ENCODE measurements at regions not wholly inside any gene's neighbourhood (a gene's known extent, or its start where the extent isn't known, plus 50 kb on each side); places are given as distances from the start of the nearest gene placed in this dataset.

- DNase-seq (ENCODE audit: low read depth) = peak; percentile 93
These were observed 770.4 kb downstream of the TNS3 start for GRCh38 chr7:46811529-46811928.

- no peak for DNase-seq (ENCODE audit: low read depth)
These were observed 770.9 kb downstream of the TNS3 start for GRCh38 chr7:46810986-46811385.

- DNase-seq (ENCODE audit: low read depth) = no peak
These were observed 772.0 kb downstream of the TNS3 start for GRCh38 chr7:46809886-46810285.

DNA sequence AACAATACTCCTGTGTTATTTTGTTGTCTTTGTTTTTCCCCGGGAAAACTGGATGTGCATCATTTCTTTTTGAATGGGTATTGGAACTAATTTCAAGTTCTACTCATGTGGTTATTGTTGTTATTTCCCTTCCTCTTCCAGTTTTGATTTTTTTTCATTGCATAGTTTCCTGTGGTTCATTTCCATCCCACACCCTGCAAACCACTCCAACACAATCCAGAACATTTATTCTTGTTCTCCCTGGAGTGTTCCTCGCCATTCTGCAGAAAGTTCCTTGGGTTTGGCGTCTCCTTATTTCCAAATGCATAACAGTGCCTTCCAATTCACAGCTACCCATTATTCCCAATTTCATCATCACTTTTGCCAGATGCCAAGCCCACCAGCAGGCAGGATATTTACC, 775.1 kb downstream of the TNS3 start:
- no peak for DNase-seq (ENCODE audit: low read depth)

- DNase-seq (ENCODE audit: low read depth) = no peak
These were observed 779.4 kb downstream of the TNS3 start for GRCh38 chr7:46802479-46802878.

GRCh38 chr7:46791188-46791587, 790.7 kb downstream of the TNS3 start:
- peak; percentile 51 for DNase-seq (ENCODE audit: low read depth)

DNA sequence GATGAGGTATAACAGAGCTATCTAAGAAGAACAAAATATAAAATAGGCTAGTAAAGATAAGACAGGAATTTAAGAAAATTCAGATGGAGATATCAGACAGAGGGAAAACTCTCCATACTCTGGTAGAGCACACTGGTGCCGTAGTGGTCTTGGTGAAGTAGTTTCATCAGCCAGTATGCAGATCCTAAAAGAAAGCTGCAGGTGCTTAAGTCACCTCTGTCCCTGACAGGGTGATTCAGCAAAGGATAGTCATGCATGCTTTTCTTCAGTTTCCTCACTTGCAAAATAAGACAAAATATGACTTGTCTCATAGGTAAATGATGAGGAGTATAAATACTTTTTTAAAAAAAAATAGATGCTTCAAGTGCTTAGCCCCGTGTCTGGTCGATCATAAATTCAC, 794.9 kb downstream of the TNS3 start:
- DNase-seq (ENCODE audit: low read depth) = no peak

- peak; percentile 74 for DNase-seq (ENCODE audit: low read depth)
These were observed 795.5 kb downstream of the TNS3 start for GRCh38 chr7:46786221-46786954.

DNA sequence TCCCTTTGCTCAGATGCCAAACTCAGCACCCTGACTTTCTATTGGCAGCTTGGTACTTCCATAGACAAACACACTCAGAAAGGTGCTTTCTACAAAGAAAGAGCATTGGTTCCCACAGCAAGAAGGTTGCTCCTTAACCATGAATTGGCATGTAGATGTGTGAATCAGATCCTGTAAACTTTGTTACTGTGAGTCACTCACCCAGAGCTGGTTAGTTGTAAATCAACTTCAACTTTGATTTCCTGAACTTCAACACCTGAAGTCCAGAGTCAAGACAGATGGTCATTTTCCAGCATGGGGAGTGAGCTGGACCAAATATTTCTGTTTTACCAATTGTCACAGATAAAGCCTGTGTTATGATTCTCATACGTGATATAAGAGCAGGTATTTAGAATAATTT, 797.2 kb downstream of the TNS3 start:
- peak; percentile 89 for DNase-seq (ENCODE audit: low read depth)

- peak; percentile 10 for DNase-seq (ENCODE audit: low read depth)
These were observed 799.9 kb downstream of the TNS3 start for GRCh38 chr7:46781901-46782439.

DNA sequence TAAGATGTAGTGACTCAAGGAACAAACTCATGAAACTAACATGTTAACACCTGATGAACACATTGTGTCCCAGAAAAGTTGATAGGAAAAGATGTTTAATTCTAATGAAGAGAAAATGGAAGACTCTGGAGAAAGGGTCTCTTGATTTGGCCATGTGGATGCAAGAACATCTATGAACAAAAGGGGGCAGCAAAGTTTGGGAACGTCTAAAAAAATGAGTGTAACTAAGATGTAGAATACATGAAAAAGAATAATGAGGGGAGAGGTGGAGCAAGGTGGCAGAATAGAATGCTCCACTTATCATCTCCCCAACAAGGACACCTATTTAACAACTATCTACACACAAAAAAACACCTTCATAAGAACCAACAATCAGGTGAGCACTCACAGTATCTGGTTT, 805.1 kb downstream of the TNS3 start:
- DNase-seq (ENCODE audit: low read depth) = peak; percentile 58

GRCh38 chr7:46775776-46776175, 806.1 kb downstream of the TNS3 start:
- DNase-seq (ENCODE audit: low read depth) = no peak

- no peak for DNase-seq (ENCODE audit: low read depth)
These were observed 806.9 kb downstream of the TNS3 start for GRCh38 chr7:46775020-46775419.

DNA sequence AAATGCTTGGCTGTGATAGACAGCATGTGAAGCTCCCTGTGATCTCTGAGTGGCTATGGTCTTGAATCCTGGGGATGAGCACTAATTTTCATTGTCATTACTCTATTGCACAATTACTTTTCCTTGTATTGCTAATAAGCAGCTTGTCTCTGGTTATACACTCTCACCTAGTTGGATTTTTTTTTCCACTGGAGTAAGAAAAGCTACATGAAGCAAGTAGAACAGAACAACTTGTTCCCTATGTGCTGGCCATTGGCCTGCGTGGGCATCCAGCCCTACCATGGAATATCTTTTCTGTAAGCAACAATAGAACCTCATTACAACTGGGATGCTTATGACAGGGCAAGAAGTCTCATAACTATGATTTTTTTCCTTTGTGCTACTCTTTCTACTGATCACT, 807.4 kb downstream of the TNS3 start:
- DNase-seq (ENCODE audit: low read depth) = no peak

DNA sequence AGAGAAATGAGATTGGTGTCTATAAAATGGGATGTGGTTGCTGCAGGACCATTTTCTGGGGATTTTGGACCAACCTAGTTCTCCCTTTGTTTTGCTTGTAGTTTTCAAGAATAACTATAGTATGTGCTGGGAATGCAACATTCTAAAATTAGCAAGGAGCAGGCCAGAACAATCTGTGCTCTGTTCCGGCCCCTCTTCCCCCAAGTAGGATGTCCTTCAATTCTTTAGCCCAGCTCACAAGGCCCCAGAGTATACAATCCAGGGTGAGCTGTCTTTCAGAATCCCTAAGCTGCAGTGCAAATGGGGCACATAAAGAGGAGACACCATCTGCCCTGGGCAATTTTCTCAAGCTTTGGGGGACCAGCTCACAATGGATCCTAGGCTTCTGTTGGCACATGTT, 809.1 kb downstream of the TNS3 start:
- DNase-seq (ENCODE audit: low read depth) = no peak

GRCh38 chr7:46767071-46767470, 814.8 kb downstream of the TNS3 start:
- no peak for DNase-seq (ENCODE audit: low read depth)

- DNase-seq (ENCODE audit: low read depth) = peak; percentile 99
These were observed 817.6 kb downstream of the TNS3 start for GRCh38 chr7:46764100-46764936.

DNA sequence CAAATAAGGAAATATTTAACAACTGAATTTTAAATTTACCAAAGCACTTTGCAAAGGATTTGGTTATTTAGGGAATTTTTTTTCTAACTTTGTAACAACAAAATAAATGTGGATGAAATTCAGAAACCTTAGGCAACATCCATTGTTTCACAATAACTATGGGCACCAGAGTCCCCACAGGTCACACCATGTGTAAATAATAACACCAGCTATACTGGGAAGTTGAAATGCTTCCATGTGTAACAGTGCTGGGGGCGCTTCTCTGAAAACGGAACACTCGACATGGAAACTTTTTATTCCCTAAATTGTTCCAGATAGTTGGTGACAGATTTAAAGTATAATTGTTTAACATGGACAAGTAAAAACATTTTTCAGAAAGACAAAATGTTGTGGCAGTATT, 818.6 kb downstream of the TNS3 start:
- DNase-seq (ENCODE audit: low read depth) = no peak

GRCh38 chr7:46759711-46760480, 822.0 kb downstream of the TNS3 start:
- peak; percentile 60 for DNase-seq (ENCODE audit: low read depth)

DNA sequence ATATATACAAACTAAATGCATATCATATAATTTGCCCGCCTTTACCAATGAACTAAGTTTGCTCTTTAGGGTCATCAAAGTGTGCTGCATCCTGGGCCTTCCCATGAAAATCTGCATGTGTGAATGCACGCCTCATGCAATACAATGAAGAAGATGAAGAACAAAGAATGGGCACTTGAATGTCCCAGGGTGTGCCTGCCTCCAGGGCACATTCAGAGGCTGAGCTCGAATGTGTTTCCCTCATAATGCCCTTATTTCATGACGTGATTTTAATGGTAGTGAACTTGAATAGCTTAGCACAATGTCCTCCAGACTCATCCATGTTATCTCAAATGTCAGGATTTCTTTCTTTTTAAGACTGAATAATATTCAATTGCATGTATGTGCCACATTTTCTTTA, 824.9 kb downstream of the TNS3 start:
- DNase-seq (ENCODE audit: low read depth) = no peak

GRCh38 chr7:46756256-46756655, 825.7 kb downstream of the TNS3 start:
- no peak for DNase-seq (ENCODE audit: low read depth)
